AG10803 (cell line): ENCODE measurements at regions not wholly inside any gene's neighbourhood (a gene's known extent, or its start where the extent isn't known, plus 50 kb on each side); places are given as distances from the start of the nearest gene placed in this dataset.

ENCODE experiments used
- DNase-seq: peaks from one replicate; pipeline ENCODE4 v3.0.0; 2010; ENCODE audit warnings: low read depth
- H3K4me3 ChIP-seq: 2 replicates; pipeline ENCODE4 v1.5.1; 2011; ENCODE audit warnings: mild to moderate bottlenecking, low read length, control low read depth
- CTCF ChIP-seq: conservative IDR thresholded peaks from 2 replicates; pipeline ENCODE4 v1.5.1; 2011; ENCODE audit warnings: mild to moderate bottlenecking, low read length, control low read depth, inconsistent platforms

DNA sequence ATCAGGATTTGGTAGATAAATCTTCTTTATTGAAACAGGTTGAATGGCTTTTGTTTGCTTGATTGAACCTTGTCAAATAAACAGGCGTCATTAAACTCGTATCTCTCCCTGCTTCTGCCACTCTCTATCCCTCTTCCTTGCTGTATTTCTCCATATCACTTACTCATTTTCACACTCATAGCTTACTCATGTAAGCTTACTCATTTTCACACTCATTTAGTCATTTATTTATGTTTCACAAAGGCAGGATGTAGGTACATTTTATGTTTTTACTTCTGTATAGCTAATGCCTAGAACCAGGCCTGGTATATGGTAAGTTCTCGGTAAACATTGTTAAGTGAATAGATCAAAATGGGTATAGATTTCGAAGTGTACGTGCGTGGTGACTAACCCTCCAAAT lies 450.0 kb downstream of the PMP22 start:
- TF ChIP-seq CTCF = no peak
- no peak overlapping the region for H3K4me3 ChIP-seq
- DNase-seq = no peak

GRCh38 chr17:14813649-14814370 lies 451.3 kb downstream of the PMP22 start:
- TF ChIP-seq CTCF = 0 out of 2 replicates have a peak, but pooled peaks have one; percentile 12
- DNase-seq = no peak
- H3K4me3 ChIP-seq = no peak overlapping the region

GRCh38 chr17:14808425-14808824 lies 456.7 kb downstream of the PMP22 start:
- DNase-seq = no peak
- TF ChIP-seq CTCF = no peak
- H3K4me3 ChIP-seq = no peak overlapping the region

GRCh38 chr17:14805348-14805747 lies 459.8 kb downstream of the PMP22 start:
- 0 out of 2 replicates have a peak, but pooled peaks have one; percentile 1 for TF ChIP-seq CTCF
- peak; percentile 15 for DNase-seq
- no peak overlapping the region for H3K4me3 ChIP-seq

GRCh38 chr17:14803826-14804225 lies 461.3 kb downstream of the PMP22 start:
- peak; percentile 78 for DNase-seq
- H3K4me3 ChIP-seq = no peak overlapping the region
- TF ChIP-seq CTCF = no peak

- no peak overlapping the region for H3K4me3 ChIP-seq
- TF ChIP-seq CTCF = no peak
- no peak for DNase-seq
Measured at GRCh38 chr17:14797801-14798200, 467.3 kb downstream of the PMP22 start.

GRCh38 chr17:14797021-14797420 lies 468.1 kb downstream of the PMP22 start:
- TF ChIP-seq CTCF = no peak
- no peak for DNase-seq
- no peak overlapping the region for H3K4me3 ChIP-seq
